ENCODE measurements at regions not wholly inside any gene's neighbourhood (a gene's known extent, or its start where the extent isn't known, plus 50 kb on each side); places are given as distances from the start of the nearest gene placed in this dataset.

- TF ChIP-seq EZH2 (IDR thresholded peaks at IDR 0.05; ENCODE audit: insufficient read depth, poor library complexity, severe bottlenecking): no peak
- no peak for TF ChIP-seq EZH2phosphoT487 (IDR thresholded peaks at IDR 0.05; ENCODE audit: insufficient read depth, low read depth)
Measured at GRCh38 chr2:228559774-228560415, 378.4 kb upstream of the SPHKAP start.
